Activated T-helper 1 cell treated with anti-CD3 and anti-CD28 coated beads, Interleukin-12 subunit alpha, Interleukin-12 subunit beta, Interleukin-2, Interleukin-4 antibody, amounts not matched to agents 30 ng/mL and 10 ng/mL and 1 ng/mL, durations not matched to agents 14 hours and 24 hours and 36 hours (primary cell): ENCODE measurements at regions not wholly inside any gene's neighbourhood (a gene's known extent, or its start where the extent isn't known, plus 50 kb on each side); places are given as distances from the start of the nearest gene placed in this dataset.

Source experiments
- DNase-seq: peaks from one replicate; pipeline ENCODE4 v3.0.0; 2021; ENCODE audit warnings: low spot score
- H3K27ac Mint-ChIP-seq: one replicate; pipeline ENCODE4 v1.8.0; 2021; ENCODE audit warnings: mild to moderate bottlenecking, mixed read lengths
- H3K27me3 Mint-ChIP-seq: one replicate; pipeline ENCODE4 v1.8.0; 2022; ENCODE audit warnings: mild to moderate bottlenecking, moderate library complexity, mixed read lengths; ENCODE audit not compliant: insufficient read depth
- H3K36me3 Mint-ChIP-seq: one replicate; pipeline ENCODE4 v1.8.0; 2021; ENCODE audit warnings: low read depth, mixed read lengths
- H3K4me1 Mint-ChIP-seq: one replicate; pipeline ENCODE4 v1.8.0; 2021; ENCODE audit warnings: low read depth, mixed read lengths
- H3K4me3 Mint-ChIP-seq: one replicate; pipeline ENCODE4 v1.8.0; 2021; ENCODE audit warnings: mild to moderate bottlenecking, moderate library complexity, mixed read lengths
- H3K9me3 Mint-ChIP-seq: one replicate; pipeline ENCODE4 v1.8.0; 2021; ENCODE audit warnings: mixed read lengths
- intact Hi-C: fragments of 100-400 bp; cut with micrococcal nuclease; formaldehyde crosslinking; loops from one replicate; pipeline ENCODE4 v1.15.1; 2024

DNA sequence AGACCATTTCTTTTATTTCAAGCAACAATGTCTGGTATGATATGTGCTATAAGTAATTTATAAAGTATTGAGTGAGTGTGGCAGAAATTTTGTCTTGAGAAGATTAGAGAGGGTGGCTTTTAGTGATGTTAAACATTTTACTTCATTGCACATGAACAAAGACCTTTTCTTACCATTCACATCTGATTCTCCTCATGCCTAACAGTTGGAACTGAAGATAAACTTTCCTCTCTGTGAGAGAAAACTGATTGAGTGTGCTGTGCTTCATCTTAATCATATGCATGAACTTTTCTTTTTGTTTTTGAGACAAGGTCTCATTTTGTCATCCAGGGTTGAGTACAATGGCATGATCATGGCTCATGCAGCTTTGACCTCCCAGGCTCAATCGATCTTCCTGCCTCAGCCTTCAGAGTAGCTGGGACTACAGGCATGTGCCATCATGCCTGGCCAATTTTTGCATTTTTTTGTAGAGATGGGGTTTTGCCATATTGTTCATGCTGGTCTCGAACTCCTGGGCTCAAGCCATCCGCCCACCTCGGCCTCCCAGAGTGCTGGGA lies 377.7 kb upstream of the GOLIM4 start:
- no peak overlapping the region for H3K27ac Mint-ChIP-seq
- no peak for DNase-seq
- intact Hi-C loops: no loop called here
- H3K4me1 Mint-ChIP-seq: no peaks in the 10 kb centered on the region
- no peak overlapping the region for H3K4me3 Mint-ChIP-seq
- no peaks in the 10 kb centered on the region for H3K27me3 Mint-ChIP-seq
- no peaks in the 10 kb centered on the region for H3K9me3 Mint-ChIP-seq
- H3K36me3 Mint-ChIP-seq: no peaks in the 10 kb centered on the region

- intact Hi-C loops: no loop called here
- H3K9me3 Mint-ChIP-seq: no peaks in the 10 kb centered on the region
- H3K36me3 Mint-ChIP-seq: no peaks in the 10 kb centered on the region
- no peaks in the 10 kb centered on the region for H3K27me3 Mint-ChIP-seq
- no peaks in the 10 kb centered on the region for H3K4me1 Mint-ChIP-seq
- no peak overlapping the region for H3K4me3 Mint-ChIP-seq
- H3K27ac Mint-ChIP-seq: no peak overlapping the region
- no peak for DNase-seq
Observed at GRCh38 chr3:168472783-168473182, 377.1 kb upstream of the GOLIM4 start.

- Mint-ChIP-seq H3K4me1 (no peaks in the 10 kb centered on the region), H3K9me3 (no peaks in the 10 kb centered on the region), H3K27ac (no peak overlapping the region), H3K27me3 (no peaks in the 10 kb centered on the region), H3K36me3 (no peaks in the 10 kb centered on the region), H3K4me3 (no peak overlapping the region)
- intact Hi-C loops: no loop called here
- no peak for DNase-seq
Observed at GRCh38 chr3:168470380-168470779, 374.7 kb upstream of the GOLIM4 start.

DNA sequence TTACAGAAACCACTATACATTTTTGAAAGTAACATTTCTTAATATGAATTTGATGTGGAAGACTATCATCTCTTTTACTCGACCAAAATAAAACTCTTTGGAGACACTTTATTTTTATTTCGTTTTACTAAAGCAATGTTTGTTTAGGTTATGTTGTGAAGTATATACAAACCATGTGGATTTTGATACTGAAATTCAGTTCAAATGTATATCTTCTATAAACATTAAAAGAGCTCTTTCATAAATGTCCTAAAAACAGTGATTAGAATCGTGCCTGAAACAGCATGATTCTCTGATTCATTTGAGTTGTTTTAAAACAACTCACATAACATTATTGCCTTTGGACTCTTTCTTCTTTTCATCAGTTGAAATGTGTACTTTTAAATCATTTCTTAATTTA lies 373.7 kb upstream of the GOLIM4 start:
- H3K9me3 Mint-ChIP-seq: no peaks in the 10 kb centered on the region
- H3K36me3 Mint-ChIP-seq: no peaks in the 10 kb centered on the region
- H3K27me3 Mint-ChIP-seq: no peaks in the 10 kb centered on the region
- H3K4me3 Mint-ChIP-seq: no peak overlapping the region
- intact Hi-C loops: no loop called here
- no peak overlapping the region for H3K27ac Mint-ChIP-seq
- no peaks in the 10 kb centered on the region for H3K4me1 Mint-ChIP-seq
- DNase-seq: no peak

- Mint-ChIP-seq H3K27me3 (no peaks in the 10 kb centered on the region), H3K36me3 (no peaks in the 10 kb centered on the region), H3K4me1 (no peaks in the 10 kb centered on the region), H3K9me3 (no peaks in the 10 kb centered on the region), H3K27ac (no peak overlapping the region), H3K4me3 (no peak overlapping the region)
- no peak for DNase-seq
- intact Hi-C loops: loop anchor here (2.0 kb wide), 1 partner anchor 256 kb away; no protein-coding TSS in a partner anchor
Observed at GRCh38 chr3:168467115-168467714, 371.5 kb upstream of the GOLIM4 start.

DNA sequence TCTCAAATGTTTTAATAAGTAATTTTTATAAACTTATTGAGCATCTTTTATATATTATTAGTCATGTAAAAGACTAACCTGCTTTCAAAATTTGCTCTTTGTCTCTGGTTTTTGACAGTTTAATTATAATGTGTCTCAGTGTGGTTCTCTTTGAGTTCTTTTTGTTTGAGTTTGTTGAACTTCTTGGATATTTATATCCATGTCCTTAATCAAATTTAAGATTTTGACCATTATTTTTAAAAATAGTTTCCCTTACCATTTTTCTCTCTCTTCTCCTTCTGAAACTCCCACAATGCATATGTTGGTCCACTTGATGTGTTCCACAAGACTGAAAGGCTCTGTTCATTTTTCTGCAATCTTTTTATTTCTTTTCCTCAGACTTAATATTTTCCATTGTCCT lies 366.1 kb upstream of the GOLIM4 start:
- Mint-ChIP-seq H3K9me3 (no peaks in the 10 kb centered on the region), H3K4me1 (no peaks in the 10 kb centered on the region), H3K36me3 (no peaks in the 10 kb centered on the region), H3K27ac (no peak overlapping the region), H3K27me3 (no peaks in the 10 kb centered on the region), H3K4me3 (no peak overlapping the region)
- intact Hi-C loops: no loop called here
- DNase-seq: no peak

DNA sequence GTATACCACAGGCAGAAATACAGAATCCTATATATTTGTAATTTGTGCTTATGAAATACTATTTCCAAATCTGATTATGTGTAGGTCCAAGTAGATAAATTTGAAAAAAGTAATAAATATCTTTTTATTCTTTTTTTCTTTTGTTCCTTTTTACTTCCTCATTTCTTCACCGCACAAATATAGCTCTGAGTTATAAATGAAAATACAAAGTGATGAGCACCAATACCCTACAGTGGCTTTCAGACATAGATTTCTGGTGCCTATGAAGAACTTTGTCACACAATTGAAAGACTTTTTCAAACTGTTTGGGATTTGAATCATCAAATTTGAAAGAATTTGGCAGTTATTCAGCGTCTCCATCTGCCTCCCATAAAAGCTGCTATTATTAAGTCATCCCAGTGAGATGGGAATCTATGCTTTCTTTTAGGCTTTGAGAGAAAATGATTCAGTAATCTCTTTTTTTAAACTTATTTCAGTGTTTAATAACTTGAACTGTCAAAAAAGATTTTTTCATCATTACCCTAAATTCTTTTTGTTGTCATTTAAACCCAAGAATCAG lies 363.6 kb upstream of the GOLIM4 start:
- Mint-ChIP-seq H3K36me3 (no peaks in the 10 kb centered on the region), H3K9me3 (no peaks in the 10 kb centered on the region), H3K4me1 (no peaks in the 10 kb centered on the region), H3K27me3 (no peaks in the 10 kb centered on the region), H3K4me3 (no peak overlapping the region), H3K27ac (no peak overlapping the region)
- DNase-seq: no peak
- intact Hi-C loops: no loop called here

- H3K9me3 Mint-ChIP-seq: no peaks in the 10 kb centered on the region
- intact Hi-C loops: no loop called here
- no peaks in the 10 kb centered on the region for H3K27me3 Mint-ChIP-seq
- H3K27ac Mint-ChIP-seq: no peak overlapping the region
- H3K36me3 Mint-ChIP-seq: no peaks in the 10 kb centered on the region
- no peak overlapping the region for H3K4me3 Mint-ChIP-seq
- DNase-seq: no peak
- no peaks in the 10 kb centered on the region for H3K4me1 Mint-ChIP-seq
Observed at GRCh38 chr3:168457954-168458539, 362.3 kb upstream of the GOLIM4 start.

- H3K9me3 Mint-ChIP-seq: no peaks in the 10 kb centered on the region
- H3K27me3 Mint-ChIP-seq: no peaks in the 10 kb centered on the region
- no peaks in the 10 kb centered on the region for H3K4me1 Mint-ChIP-seq
- no peak for DNase-seq
- intact Hi-C loops: no loop called here
- H3K27ac Mint-ChIP-seq: no peak overlapping the region
- no peaks in the 10 kb centered on the region for H3K36me3 Mint-ChIP-seq
- no peak overlapping the region for H3K4me3 Mint-ChIP-seq
Observed at GRCh38 chr3:168455814-168456213, 360.1 kb upstream of the GOLIM4 start.

DNA sequence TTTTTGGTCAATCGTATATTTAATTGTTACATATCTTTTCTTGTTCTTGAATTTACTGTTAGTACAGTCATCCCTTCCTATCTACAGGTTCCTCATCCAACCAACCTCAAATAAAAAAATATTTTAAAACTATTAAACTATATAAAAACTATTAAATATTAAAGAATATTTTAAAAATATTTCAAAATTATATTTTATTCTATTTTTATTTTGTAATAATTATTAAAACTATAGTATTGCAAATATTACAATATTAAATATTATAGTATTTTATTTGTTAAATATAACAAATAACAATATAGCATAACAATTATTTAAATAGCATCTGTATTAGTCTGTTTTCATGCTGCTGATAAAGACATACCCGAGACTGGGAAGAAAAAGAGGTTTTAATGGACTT lies 357.9 kb upstream of the GOLIM4 start:
- H3K36me3 Mint-ChIP-seq: no peaks in the 10 kb centered on the region
- H3K27ac Mint-ChIP-seq: no peak overlapping the region
- H3K4me3 Mint-ChIP-seq: no peak overlapping the region
- H3K27me3 Mint-ChIP-seq: no peaks in the 10 kb centered on the region
- no peak for DNase-seq
- H3K9me3 Mint-ChIP-seq: no peaks in the 10 kb centered on the region
- no peaks in the 10 kb centered on the region for H3K4me1 Mint-ChIP-seq
- intact Hi-C loops: no loop called here

- Mint-ChIP-seq H3K27ac (no peak overlapping the region), H3K4me3 (no peak overlapping the region), H3K9me3 (no peaks in the 10 kb centered on the region), H3K4me1 (no peaks in the 10 kb centered on the region), H3K36me3 (no peaks in the 10 kb centered on the region), H3K27me3 (no peaks in the 10 kb centered on the region)
- intact Hi-C loops: no loop called here
- DNase-seq: no peak
Observed at GRCh38 chr3:168443965-168444364, 348.2 kb upstream of the GOLIM4 start.

GRCh38 chr3:168442502-168442901 lies 346.8 kb upstream of the GOLIM4 start:
- no peak overlapping the region for H3K4me3 Mint-ChIP-seq
- H3K9me3 Mint-ChIP-seq: no peaks in the 10 kb centered on the region
- H3K4me1 Mint-ChIP-seq: no peaks in the 10 kb centered on the region
- H3K27ac Mint-ChIP-seq: no peak overlapping the region
- intact Hi-C loops: no loop called here
- H3K36me3 Mint-ChIP-seq: no peaks in the 10 kb centered on the region
- no peak for DNase-seq
- no peaks in the 10 kb centered on the region for H3K27me3 Mint-ChIP-seq

GRCh38 chr3:168436245-168436724 lies 340.6 kb upstream of the GOLIM4 start:
- Mint-ChIP-seq H3K27me3 (no peaks in the 10 kb centered on the region), H3K27ac (no peak overlapping the region), H3K36me3 (no peaks in the 10 kb centered on the region), H3K9me3 (no peaks in the 10 kb centered on the region), H3K4me3 (no peak overlapping the region), H3K4me1 (no peaks in the 10 kb centered on the region)
- DNase-seq: no peak
- intact Hi-C loops: no loop called here
